Mucosa of gallbladder (tissue), 1 donor: ENCODE measurements at regions not wholly inside any gene's neighbourhood (a gene's known extent, or its start where the extent isn't known, plus 50 kb on each side); places are given as distances from the start of the nearest gene placed in this dataset.

Source experiments
- DNase-seq: peaks from one replicate; pipeline ENCODE4 v3.0.0-alpha.2; 2020; ENCODE audit warnings: low spot score
- donor health status: DM: no; HTN: no; CAD: no.

DNA sequence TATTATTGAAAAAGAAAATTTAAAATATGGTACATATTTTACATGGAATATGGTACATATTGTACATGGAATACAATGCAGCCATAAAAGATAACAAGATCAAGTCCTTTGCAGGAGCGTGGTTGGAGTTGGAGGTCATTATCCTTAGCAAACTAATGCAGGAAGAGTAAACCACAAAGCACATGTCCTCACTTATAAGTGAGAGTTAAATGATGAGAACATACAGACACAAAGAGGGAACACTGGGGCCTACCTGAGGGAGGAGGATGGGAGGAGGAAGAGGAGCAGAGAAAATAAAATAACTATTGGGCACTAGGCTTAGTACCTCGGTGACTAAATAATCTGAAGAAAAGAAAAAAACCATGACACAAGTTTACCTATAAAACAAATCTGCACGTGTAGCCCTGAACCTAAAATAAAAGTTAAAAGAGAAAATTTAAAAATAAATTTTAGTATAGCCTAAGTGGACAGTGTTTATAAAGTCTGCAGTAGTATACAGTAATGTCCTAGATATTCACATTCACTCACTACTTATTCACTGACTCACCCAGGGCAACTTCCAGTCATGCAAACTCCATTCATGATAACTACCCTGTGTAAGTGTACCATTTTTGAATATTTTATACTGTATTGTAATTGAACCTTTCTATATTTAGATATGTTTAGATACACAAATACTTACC, 204.4 kb downstream of the FAM76B start:
- no peak for DNase-seq

DNA sequence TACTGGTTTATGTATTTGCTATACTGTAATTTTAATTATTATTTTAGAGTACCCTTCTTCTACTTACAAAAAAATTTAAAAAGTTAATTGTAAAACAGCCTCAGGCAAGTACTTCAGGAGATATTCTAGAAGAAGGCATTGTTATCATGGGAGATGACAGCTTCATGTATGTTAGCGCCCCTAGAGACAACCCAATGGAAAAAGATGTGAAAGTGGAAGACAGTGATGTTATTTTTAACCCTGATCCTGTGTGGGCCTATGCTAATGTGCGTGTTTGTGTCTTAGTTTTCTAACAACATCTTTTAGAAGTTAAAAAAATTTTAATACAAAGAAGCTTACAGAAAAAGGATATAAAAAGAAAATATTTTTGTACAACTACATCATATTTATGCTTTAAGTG, 205.0 kb downstream of the FAM76B start:
- DNase-seq, result no peak

DNA sequence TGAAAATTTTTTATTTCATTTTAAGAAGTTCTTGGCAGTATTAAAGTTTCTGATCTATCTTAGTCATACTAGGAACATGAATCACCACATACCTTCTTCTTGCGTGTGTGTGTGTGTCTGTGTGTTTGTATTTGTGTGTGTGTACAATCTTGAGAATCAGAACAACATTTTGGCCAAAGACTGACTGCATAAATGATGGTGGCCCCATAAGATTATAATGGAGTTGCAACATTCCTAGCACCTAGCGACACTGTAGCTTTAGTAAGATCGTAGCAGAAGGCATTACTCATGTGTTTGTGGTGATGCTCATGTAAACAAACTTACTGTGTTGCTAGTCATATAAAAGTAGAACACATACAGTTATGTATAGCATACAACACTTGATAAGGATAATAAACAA, 205.4 kb downstream of the FAM76B start:
- DNase-seq, result no peak

DNA sequence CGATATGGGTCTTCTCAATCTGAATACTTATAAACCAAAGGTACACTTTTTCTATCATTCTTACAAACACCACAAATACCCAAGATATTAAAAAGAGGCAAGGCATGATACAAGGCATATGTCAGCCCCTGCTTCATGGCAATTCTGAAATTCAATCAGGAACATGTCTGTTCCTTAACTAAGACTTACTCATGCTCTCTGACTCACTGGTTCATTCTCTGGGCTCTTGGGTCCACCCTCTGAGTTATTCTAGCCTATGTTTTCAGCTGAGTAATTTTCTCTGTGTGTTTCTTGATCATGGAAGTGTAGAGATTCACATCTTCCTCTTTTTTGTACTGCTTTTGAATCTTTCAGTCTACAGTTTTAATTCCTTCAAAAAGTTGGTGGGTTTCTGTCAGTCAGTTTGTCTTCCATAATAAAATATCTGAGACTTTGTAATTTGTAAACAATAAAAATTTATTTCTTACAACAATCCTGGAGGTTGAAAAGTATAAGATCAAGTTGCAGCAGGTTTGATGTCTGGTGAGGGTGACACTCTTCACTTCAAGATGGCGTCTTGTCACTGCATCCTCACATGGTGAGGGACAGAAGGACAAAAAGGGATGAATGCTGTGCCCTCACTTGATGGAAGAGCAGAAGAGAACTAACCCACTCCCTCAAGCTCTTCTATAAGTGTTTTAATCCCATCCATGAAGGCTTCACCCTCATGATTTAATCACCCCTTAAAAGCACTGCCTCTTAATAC, 211.7 kb downstream of the FAM76B start:
- DNase-seq, result no peak

DNA sequence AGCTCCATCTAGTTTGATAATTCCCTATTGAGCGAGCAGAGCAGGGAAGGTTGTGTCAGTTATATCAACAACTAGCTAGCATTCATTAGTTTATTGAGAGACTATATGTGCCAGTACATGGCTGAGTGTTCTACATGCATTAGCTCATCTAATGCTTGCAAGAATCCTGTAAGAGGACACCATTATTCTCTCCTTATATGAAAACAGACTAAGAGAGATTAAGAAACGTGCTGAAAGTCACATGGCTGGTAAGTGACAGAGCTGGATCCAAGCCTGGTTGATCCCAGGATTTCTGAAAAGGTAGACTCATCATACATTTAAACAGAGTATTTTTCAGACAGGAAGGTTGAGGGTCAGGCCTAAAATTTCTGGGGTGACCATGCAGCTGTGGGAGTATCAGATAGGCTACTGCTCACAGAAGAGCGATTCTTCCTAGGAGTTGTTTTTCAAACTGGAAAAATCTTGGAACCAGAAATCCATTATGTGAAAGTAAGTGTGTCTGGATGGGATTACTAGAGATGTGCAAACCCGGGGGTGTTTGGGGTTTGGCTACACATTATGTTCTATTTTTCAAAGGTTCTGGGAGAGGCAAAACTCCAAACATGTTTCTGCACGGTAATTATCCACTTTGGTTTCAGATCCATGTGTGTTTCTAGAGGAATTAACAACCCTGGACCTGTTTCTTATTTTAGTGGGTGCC, 213.3 kb downstream of the FAM76B start:
- no peak for DNase-seq

DNA sequence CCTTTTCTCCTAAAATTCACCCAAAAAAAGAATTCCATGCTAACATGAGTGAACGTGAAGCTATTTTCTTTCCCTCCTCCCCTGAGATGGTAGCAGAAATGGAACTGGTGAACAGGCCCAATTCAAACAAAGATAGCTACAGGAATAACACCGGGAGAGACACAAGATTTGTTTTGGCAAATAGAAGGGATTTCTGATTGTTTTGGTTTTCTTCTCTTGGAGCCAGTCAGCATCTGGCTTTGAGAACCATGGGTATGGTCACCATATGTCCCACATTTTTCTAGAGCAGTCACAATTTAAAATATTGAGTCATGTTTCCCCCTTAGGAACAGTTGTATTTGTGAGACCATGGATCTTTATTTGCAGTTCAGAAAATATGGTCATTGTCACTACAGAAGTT, 214.1 kb downstream of the FAM76B start:
- no peak for DNase-seq

DNA sequence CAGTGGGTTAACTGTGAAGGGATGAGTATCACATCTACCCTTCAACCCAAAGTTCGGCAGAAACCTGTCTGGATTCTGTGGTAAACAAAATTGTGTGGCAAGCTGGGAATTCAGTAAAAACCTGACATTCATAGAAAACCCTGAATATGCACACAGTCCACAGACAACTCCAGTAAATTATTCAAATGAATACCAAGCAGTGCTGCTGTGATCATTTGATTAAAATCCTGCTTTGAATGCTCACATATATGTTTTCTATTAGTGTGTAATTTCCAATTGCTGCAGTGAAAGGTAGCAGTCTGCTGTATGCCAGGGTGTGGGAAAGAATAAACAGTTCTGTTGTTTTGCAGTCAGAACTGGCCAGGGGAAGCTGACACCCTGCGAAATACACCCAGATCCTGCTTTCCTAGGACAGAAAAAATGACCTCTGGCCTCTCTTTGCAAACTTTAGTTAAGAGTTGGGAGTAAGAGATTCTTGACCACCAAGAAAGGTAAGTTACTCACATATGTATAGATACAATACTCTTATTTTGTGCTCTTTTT, 217.8 kb downstream of the FAM76B start:
- no peak for DNase-seq

DNA sequence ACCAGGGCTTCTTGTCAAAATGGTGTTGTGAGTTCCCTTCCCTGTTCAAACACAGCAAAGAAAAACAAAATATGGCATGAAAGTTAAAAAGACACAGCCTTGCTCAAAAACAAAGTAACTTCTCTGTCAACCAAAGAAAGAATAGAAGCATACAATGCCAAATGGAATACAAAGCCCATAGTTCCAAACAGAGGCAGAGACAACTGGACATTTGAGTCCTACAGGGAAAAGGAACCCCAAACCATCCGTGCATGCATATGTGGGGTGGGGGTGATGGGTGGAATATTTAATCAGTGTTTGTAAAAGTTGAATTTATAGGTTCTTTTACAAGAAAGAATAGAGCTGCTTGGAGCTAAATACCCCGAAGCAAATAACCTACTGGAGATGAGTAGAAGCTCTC, 218.7 kb downstream of the FAM76B start:
- DNase-seq, result no peak

DNA sequence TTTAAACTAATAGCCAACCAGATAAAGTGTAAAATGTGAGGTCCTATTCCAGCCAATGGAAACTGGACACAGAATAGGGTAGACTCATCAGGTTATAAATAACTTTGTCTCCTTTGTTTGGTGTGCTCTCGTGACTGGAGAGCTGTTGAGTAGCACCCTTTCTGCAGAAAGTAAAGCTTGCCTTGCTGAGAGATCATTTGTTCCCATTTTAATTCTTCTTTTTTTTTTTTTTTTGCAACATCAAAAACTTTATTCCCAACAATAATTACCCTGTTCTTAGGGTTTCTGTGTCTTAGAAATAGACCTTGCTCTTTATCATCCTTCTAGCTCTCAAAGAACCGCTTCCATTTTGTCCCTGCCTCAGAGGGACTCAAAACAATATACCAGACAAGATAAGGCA, 220.4 kb downstream of the FAM76B start:
- DNase-seq, result no peak

DNA sequence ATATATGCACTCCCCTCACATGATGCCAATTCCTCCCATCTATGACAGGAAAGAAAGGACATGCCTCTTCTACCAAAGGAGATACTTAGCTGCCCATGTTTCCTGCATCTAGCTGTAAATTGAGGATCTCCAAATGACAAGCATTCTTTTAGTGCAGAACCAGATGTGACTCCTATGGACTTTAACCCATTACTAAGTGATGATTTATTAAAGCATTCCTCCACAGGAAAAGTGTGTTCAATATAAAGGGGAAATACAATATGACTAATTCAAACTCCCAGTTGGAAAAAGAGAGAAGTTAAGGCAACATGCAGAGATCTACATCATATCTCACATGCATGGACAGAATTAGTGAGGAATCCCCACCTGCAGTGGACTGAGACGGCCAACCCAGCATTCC, 221.3 kb downstream of the FAM76B start:
- DNase-seq, result no peak

DNA sequence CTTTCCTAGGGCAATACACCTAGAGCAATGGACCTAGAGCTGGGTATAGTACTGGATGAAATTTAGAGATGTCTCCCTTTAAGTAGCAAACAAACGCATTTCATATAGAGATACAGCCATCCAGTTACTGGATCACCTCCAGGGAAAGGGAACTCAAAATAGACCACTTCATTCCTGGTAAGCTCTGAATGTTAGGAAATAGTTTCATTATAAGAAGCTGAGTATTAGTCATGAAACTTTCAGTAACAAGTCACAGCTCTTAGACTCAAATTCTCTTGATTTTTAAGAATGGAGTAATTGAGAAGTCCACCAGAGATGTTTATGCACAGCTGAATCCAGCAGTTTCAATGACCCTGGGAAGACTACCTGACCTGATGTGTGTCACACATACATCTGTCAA, 221.9 kb downstream of the FAM76B start:
- no peak for DNase-seq

DNA sequence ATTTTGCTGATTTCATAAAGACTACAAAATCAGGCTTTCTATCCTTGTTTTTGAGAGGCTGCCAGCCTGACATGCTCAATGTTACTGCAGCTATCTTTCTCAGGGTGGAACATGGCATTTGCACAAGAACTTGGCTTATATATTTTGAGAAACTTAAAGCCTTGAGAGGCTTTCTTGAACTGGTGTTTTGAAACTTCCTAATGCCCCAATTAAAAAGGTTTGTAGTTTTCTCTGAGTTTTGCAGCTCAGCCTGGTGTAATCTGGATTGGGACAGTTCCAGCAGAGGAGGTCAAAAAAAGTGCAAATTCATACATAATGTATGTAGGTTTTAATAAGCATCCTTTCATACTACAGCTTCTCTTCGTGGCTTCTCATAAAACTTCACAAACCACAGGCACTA, 223.4 kb downstream of the FAM76B start:
- no peak for DNase-seq

DNA sequence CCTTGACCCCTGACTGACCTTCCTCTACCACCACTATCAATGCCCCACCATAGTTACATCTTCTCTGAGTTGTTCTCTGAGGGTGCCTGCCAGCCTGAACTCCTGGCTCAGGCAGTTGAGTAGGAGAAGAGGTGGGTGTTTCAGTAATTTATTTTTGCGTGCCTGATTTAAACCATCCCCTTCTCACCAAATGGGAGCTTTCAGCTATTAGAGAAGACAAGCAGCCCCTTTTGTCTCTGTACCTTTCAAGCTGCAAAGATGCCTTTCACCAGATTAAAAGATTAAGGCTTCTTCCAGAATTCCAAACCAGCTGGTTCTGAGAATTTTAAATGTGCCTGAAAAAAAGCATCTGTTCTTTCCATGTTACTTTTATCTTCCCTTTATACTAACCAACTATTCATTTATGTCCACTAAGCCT, 223.8 kb downstream of the FAM76B start:
- DNase-seq, result no peak

DNA sequence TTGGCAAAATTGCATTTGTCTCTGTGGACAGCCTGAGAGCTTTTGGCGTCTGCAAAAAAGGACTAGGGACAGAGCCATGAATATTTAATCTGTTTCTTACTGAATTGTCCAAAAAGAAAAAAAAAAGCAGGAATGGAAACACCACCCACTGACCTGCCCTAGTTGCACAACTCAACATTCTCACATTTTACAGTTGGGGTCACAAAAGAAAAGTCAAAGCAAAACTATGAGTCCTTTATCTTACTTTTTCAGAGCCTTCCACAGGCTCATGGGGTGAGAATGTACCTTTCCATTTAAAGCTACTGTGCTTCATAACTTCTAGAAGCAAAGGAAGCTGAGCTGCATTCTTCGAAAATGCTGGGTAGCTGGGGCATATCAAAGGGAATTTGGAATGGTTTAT, 225.7 kb downstream of the FAM76B start:
- no peak for DNase-seq

DNA sequence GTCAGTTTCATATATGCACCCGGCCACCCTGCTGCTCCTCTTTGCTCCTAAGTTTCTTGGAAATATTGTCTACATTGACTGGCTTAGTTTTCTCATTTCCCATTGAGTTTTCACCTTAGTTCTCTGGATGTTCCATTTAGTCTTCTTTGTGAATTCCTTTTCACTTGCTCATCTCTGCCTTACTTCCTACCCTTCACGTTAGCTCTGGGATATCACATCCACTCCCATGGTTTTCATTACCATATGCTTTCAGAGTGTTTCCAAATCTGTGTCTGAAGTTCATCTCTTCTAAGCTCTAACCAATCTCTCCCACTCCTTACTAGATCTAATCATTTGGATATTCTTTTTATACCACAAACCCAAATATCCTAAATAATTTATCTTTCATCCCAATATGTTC, 226.4 kb downstream of the FAM76B start:
- no peak for DNase-seq

DNA sequence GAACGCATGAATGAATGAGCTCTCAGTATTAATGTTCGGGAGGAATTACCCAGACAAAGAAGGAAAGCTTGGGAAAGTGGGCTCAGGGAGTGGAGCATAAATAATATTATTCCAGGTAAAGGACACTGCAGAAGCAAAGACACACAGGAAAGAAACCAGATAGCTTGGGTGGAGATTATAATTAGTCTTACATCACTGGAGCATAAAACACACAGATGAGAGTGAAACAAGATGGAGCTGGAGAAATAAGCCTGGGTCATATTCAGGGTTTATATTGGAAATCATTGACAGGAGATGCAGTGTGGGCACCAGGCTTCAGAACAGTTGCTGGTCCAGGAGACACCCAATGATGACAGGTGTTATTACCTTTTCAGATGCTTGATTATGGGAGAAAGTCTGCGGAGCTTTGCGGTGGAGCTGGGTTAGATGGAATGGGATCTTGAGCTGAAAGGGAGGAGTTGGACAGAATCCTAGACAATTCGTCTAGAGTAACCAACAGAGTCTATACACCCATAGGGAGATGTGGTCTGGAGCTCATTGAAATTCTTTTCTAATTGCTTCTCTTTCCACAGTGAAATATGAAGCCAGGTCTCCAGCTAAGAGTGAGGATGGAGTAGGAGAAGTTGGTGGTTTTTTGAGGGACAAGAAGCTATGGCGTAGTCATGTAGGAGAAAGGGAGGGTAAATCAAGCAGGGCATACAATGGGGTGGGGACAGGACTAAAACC, 227.2 kb downstream of the FAM76B start:
- DNase-seq, result no peak

DNA sequence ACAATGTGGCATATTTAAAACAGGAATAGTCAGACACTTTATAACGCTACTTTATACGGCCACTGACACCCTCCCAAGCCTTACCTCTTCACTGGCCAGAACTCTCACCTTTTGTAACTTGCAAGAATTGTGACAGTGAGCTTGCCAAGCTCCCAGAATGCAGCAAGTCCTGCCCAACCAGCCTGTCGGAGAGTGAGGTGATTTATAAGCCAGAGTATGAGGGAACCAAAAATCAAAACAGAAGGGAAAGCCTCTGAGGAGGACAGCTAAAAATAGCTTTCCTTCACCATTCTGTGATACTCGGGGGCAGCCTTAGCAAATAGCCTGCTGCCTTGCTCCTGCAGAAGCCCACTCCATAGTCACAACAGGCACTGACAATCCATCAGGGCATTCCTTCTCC, 229.7 kb downstream of the FAM76B start:
- no peak for DNase-seq

DNA sequence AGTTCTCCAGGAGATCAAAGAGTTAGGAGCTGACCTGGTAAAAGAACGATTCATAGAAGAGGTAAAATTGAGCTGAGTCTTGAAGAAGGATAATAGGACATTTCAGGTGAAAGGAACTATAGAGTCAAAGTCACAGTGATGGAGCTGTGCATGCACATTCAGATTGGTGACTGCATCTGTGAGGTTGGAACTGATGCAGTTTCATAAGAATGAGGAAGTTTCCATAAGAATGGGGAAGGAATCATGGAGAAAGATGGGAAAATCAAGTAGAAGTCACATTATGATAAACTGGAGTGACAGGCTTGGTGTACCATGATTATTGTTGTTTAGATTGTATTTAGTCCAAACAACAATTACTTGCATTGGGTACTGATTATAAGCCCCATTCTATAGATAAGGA, 232.2 kb downstream of the FAM76B start:
- DNase-seq, result no peak

DNA sequence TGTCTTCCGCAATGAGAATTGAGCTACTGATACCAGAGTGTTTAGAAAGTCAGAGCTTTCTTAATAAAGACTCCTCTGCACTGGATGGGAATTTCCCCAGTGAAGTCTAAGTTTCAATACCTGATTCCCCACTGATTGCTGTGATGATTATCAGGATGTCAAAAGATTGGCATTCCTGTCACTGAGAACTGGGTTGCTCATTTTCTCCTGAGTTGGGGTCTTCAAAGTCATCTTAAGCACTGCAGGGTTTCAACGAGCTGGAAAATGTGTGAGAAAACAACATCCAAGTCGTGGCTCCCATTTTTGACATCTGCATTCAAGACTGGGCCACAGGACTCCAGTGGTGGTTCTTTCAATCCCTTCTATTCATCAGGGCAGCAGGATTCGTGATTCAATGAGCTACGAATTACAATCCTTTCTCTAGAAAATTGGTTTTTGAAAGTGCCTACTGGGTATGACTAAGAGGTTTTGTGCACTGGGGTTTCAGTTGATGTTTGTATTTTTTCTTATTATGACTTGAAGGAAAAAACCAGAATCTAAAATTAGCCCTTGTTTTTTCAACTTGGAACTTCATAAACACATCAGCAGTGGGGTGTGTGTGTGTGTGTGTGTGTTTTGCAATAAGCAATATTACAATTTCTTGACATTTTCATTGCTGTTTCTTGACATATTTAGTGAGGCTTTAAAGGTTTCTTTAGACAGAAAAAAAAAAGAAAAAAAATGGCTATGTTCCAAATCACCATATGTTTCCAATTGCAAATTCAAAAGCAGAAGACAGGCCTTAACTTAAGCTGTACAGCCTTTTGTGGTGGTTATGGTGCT, 233.0 kb downstream of the FAM76B start:
- DNase-seq, result no peak

DNA sequence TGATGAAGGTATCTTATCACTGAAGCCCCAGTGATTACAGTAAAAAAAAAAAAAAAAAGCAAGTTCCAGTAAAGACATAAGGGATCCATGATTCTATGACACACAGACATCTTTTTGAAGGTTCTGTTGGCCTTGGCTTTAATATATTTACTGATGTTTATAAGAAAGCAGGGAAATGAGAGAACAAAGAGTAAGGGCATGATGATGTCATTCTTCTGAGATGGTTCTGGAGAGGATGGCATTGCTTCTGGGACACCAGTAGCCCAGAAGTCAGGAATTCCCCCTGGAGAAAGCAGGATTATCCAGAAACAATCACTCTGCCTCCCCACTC, 233.6 kb downstream of the FAM76B start:
- no peak for DNase-seq

DNA sequence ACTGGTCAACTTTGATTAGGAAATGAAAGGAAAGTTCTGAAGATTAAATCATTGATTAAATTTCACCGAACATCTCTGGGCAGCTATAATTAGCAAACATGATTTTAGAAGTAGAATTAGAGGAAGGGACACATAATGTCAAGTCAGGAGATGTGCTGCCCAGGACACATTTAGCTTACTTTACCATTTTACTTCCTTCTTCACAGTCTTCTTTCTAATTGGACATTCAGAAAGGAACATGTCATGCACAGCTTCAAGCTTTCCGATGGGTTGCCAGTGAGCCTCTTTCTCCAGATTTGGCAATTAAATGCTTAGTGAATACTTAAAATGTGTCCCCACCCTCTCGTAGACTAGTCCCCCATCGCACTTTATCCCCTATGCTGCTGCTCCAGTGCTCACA, 234.7 kb downstream of the FAM76B start:
- DNase-seq, result no peak
